Fibroblast of skin of right biceps (primary cell): ENCODE measurements at regions not wholly inside any gene's neighbourhood (a gene's known extent, or its start where the extent isn't known, plus 50 kb on each side); places are given as distances from the start of the nearest gene placed in this dataset.

ENCODE experiments used
- DNase-seq: peaks from one replicate; pipeline ENCODE4 v3.0.0-alpha.2; 2013

GRCh38 chr4:185931375-185931774, 119.4 kb upstream of the SORBS2 start:
- DNase-seq = no peak

- no peak for DNase-seq
These were observed 120.0 kb upstream of the SORBS2 start for GRCh38 chr4:185931986-185932385.

GRCh38 chr4:185932491-185932890, 120.5 kb upstream of the SORBS2 start:
- peak; percentile 47 for DNase-seq

GRCh38 chr4:185933078-185933581, 121.1 kb upstream of the SORBS2 start:
- peak; percentile 96 for DNase-seq

- DNase-seq = no peak
These were observed 124.8 kb upstream of the SORBS2 start for GRCh38 chr4:185936650-185937376.

GRCh38 chr4:185938654-185939053, 126.7 kb upstream of the SORBS2 start:
- DNase-seq = no peak

GRCh38 chr4:185941461-185941860, 127.5 kb upstream of the TLR3 start:
- DNase-seq = peak; percentile 18

GRCh38 chr4:185945252-185945651, 123.7 kb upstream of the TLR3 start:
- no peak for DNase-seq

- no peak for DNase-seq
These were observed 123.0 kb upstream of the TLR3 start for GRCh38 chr4:185945906-185946305.

- peak; percentile 59 for DNase-seq
These were observed 118.1 kb upstream of the TLR3 start for GRCh38 chr4:185950891-185951290.

GRCh38 chr4:185955151-185955770, 113.7 kb upstream of the TLR3 start:
- DNase-seq = no peak

GRCh38 chr4:185955826-185956543, 113.0 kb upstream of the TLR3 start:
- no peak for DNase-seq

GRCh38 chr4:185956544-185956940, 112.4 kb upstream of the TLR3 start:
- DNase-seq = no peak

- DNase-seq = no peak
These were observed 110.7 kb upstream of the TLR3 start for GRCh38 chr4:185958094-185958747.

GRCh38 chr4:185965426-185966384, 103.3 kb upstream of the TLR3 start:
- DNase-seq = no peak

- DNase-seq = no peak
These were observed 102.4 kb upstream of the TLR3 start for GRCh38 chr4:185966549-185966948.

GRCh38 chr4:185966997-185967775, 101.8 kb upstream of the TLR3 start:
- no peak for DNase-seq

- no peak for DNase-seq
These were observed 99.3 kb upstream of the TLR3 start for GRCh38 chr4:185969657-185970056.

GRCh38 chr4:185987961-185988627, 80.9 kb upstream of the TLR3 start:
- DNase-seq = peak; percentile 68

GRCh38 chr4:185991770-185992169, 77.2 kb upstream of the TLR3 start:
- DNase-seq = no peak

GRCh38 chr4:185992585-185992984, 76.4 kb upstream of the TLR3 start:
- DNase-seq = no peak
